Liver (tissue), 3 donors: ENCODE measurements at regions not wholly inside any gene's neighbourhood (a gene's known extent, or its start where the extent isn't known, plus 50 kb on each side); places are given as distances from the start of the nearest gene placed in this dataset.

ENCODE experiments used
- ATF3 ChIP-seq: IDR thresholded peaks from 2 replicates; pipeline ENCODE4 v1.6.1; 2016; ENCODE audit warnings: antibody characterized with exemption
- CTCF ChIP-seq: fragments of 150-350 bp; IDR thresholded peaks from 2 replicates; pipeline ENCODE4 v1.5.1; 2017; ENCODE audit warnings: improper control_type of control experiment, low read depth, low read length; ENCODE audit not compliant: missing input control
- EGR1 ChIP-seq, 2 donors: IDR thresholded peaks; 2 replicates each; pipeline ENCODE4 v1.6.1; 2016 to 2018; ENCODE audit warnings: antibody characterized with exemption in 2 of 2, low read depth in 2 of 2
- JUND ChIP-seq, 2 donors: IDR thresholded peaks; 2 replicates each; pipeline ENCODE4 v1.6.1; 2016; ENCODE audit warnings: antibody characterized with exemption in 2 of 2
- MAX ChIP-seq: IDR thresholded peaks from 2 replicates; pipeline ENCODE4 v1.6.1; 2016; ENCODE audit warnings: antibody characterized with exemption
- NR2F2 ChIP-seq: IDR thresholded peaks from 2 replicates; pipeline ENCODE4 v1.6.1; 2016; ENCODE audit warnings: antibody characterized with exemption
- RAD21 ChIP-seq, 2 donors: IDR thresholded peaks; 2 replicates each; pipeline ENCODE4 v1.6.1; 2016; ENCODE audit warnings: antibody characterized with exemption in 2 of 2, mild to moderate bottlenecking in 2 of 2
- RXRA ChIP-seq, 2 donors: IDR thresholded peaks; 2 replicates each; pipeline ENCODE4 v1.6.1; 2017 to 2018; ENCODE audit warnings: antibody characterized with exemption in 2 of 2, mild to moderate bottlenecking in 1 of 2
- SP1 ChIP-seq: IDR thresholded peaks from 2 replicates; pipeline ENCODE4 v1.6.1; 2018; ENCODE audit warnings: antibody characterized with exemption, mild to moderate bottlenecking
- TF ChIP-seq, protein P1 (sequence below): IDR thresholded peaks from 2 replicates; pipeline ENCODE4 v1.6.1; 2016; ENCODE audit warnings: antibody characterized with exemption, mild to moderate bottlenecking
- TF ChIP-seq, protein P2 (sequence below): IDR thresholded peaks from 2 replicates; pipeline ENCODE4 v1.6.1; 2016; ENCODE audit warnings: antibody characterized with exemption
- donor health status: healthy.
- donor health status: healthy.

GRCh38 chr2:761384-761783 is 84.2 kb upstream of the TMEM18 start:
- TF ChIP-seq CTCF (no peak), SP1 (no peak), NR2F2 (no peak), RAD21 (IDR thresholded peaks at IDR 0.05) (no peak), MAX (no peak), JUND (IDR thresholded peaks at IDR 0.05) (no peak), ATF3 (no peak), RXRA (IDR thresholded peaks at IDR 0.05) (no peak), EGR1 (IDR thresholded peaks at IDR 0.05; ENCODE audit: low read depth in 2 of 2) (no peak)
- TF ChIP-seq, protein P1, sequence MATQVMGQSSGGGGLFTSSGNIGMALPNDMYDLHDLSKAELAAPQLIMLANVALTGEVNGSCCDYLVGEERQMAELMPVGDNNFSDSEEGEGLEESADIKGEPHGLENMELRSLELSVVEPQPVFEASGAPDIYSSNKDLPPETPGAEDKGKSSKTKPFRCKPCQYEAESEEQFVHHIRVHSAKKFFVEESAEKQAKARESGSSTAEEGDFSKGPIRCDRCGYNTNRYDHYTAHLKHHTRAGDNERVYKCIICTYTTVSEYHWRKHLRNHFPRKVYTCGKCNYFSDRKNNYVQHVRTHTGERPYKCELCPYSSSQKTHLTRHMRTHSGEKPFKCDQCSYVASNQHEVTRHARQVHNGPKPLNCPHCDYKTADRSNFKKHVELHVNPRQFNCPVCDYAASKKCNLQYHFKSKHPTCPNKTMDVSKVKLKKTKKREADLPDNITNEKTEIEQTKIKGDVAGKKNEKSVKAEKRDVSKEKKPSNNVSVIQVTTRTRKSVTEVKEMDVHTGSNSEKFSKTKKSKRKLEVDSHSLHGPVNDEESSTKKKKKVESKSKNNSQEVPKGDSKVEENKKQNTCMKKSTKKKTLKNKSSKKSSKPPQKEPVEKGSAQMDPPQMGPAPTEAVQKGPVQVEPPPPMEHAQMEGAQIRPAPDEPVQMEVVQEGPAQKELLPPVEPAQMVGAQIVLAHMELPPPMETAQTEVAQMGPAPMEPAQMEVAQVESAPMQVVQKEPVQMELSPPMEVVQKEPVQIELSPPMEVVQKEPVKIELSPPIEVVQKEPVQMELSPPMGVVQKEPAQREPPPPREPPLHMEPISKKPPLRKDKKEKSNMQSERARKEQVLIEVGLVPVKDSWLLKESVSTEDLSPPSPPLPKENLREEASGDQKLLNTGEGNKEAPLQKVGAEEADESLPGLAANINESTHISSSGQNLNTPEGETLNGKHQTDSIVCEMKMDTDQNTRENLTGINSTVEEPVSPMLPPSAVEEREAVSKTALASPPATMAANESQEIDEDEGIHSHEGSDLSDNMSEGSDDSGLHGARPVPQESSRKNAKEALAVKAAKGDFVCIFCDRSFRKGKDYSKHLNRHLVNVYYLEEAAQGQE = no peak
- TF ChIP-seq, protein P2, sequence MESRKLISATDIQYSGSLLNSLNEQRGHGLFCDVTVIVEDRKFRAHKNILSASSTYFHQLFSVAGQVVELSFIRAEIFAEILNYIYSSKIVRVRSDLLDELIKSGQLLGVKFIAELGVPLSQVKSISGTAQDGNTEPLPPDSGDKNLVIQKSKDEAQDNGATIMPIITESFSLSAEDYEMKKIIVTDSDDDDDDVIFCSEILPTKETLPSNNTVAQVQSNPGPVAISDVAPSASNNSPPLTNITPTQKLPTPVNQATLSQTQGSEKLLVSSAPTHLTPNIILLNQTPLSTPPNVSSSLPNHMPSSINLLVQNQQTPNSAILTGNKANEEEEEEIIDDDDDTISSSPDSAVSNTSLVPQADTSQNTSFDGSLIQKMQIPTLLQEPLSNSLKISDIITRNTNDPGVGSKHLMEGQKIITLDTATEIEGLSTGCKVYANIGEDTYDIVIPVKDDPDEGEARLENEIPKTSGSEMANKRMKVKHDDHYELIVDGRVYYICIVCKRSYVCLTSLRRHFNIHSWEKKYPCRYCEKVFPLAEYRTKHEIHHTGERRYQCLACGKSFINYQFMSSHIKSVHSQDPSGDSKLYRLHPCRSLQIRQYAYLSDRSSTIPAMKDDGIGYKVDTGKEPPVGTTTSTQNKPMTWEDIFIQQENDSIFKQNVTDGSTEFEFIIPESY = no peak
